Endothelial cell of hepatic sinusoid (primary cell): ENCODE measurements at regions not wholly inside any gene's neighbourhood (a gene's known extent, or its start where the extent isn't known, plus 50 kb on each side); places are given as distances from the start of the nearest gene placed in this dataset.

Source experiments
- in situ Hi-C: cut with HindIII; loops from 2 replicates; pipeline ENCODE4 v1.10.0; 2017; ENCODE audit warnings: low sequenced_read_pairs

DNA sequence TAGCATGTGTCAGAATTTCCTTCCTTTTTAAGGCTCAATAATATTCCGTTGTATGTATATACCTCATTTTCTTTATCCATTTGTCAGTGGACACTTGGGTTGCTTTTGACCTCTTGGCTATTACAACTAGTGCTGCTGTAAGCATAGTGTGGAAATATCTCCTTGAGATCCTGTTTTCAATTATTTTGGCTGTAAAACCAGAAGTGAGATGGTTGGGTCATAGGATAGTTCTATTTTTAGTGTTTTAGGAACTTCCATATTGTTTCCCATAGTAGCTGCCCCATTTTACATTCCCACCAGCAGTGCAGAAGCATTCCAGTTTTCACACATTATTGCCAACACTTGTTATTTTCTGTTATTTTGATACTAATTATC, 70.4 kb upstream of the C15orf39 start:
- in situ Hi-C loops: no loop called here

DNA sequence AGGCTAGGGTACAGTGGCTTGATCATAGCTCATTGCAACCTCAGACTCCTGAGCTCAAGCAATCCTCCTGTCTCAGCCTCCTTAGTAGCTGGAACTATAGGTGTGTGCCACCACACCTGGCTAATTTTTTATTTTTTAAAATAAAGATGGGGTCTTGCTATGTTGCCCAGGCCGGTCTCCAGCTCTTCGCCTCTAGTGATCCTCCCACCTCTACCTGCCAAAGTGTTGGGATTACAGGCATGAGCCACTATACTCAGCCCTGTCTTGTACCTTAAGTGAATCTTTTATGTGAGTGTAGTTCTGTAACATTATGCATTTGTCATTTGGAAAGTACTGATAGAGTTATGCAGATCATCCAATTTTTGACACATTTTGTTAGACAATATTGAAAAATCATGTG, 66.9 kb upstream of the C15orf39 start:
- in situ Hi-C loops: no loop called here

DNA sequence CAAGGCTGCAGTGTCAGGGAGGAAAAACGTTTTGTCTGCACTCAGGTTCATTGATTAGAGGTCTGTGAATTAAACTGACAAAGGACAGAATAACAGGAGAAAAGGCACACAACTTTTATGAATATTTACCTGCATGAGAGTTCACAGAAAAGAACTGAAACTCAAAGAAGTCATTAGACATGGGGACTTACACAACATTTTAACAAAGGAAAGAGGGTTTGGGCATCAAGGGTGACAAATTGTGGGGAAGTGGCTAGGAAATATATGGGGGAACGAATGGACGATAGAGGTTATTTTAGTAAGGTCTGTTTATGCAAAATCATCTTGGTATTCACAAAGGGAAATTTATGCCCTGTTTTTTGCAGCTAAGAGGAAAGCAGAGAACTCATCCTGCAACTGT, 65.6 kb upstream of the C15orf39 start:
- in situ Hi-C loops: no loop called here

DNA sequence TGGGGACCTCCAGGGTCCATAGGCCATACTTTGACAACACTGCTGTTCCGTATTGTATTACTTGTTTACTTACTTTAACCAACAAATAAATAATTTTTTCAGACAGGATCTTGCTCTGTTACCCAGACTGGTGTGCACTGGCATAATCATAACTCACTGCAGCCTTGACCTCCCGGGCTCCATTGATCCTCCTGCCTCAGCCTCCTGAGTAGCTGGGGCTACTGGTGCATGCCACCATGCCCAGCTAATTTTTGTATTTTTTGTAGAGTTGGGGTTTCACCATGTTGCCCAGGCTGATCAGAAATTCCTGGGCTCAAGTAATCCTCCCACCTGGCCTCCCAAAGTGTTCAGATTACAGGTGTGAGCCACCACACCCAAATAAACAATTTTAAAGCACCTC, 64.9 kb upstream of the C15orf39 start:
- in situ Hi-C loops: no loop called here

DNA sequence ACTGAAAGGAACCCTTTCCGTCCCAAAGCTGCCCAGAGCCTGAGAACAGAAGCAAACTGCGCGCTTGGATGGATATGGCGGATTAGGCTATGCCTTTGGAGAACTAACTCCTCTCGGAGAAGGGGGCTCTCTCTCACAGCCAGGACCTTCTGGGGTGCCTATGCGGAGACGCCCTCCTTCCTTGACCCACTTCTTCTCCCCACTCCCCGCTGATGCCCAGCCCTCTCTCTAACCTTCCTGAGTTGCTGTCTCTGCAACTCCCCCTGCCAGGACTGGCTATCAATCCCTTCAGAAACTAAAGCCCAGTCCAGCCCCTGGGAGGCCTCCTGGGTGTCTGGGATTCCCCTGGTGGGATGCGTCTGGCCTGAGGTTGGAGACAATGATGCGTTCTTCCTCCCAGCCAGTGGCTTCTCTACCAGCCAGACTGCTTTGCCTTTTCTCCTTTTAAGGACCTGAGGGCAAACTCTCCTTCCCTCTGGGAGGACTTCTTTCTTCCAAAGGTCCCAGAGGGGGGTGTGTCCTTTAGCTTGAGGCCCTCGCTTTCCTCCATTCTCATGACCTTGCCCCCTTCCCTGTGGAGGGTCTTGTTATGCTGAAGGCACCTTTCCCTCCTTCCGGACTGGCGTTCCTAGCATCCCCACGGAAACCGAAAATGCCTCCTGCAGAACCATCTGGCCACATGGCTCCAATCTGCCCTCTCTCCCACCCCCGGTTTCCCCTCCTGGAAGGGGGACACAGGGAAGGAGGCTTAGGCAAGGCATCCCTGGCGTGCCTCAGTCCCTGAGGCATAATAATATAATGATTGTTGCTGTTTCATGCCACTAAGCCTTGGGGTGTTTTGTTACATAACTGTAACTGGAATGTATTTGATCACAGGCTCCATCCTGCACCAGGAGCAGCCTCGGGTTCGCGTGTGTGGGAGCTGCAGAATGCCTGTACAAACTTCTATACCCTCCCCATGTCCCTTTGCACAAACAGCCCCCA, 63.4 kb upstream of the C15orf39 start:
- in situ Hi-C loops: no loop called here

DNA sequence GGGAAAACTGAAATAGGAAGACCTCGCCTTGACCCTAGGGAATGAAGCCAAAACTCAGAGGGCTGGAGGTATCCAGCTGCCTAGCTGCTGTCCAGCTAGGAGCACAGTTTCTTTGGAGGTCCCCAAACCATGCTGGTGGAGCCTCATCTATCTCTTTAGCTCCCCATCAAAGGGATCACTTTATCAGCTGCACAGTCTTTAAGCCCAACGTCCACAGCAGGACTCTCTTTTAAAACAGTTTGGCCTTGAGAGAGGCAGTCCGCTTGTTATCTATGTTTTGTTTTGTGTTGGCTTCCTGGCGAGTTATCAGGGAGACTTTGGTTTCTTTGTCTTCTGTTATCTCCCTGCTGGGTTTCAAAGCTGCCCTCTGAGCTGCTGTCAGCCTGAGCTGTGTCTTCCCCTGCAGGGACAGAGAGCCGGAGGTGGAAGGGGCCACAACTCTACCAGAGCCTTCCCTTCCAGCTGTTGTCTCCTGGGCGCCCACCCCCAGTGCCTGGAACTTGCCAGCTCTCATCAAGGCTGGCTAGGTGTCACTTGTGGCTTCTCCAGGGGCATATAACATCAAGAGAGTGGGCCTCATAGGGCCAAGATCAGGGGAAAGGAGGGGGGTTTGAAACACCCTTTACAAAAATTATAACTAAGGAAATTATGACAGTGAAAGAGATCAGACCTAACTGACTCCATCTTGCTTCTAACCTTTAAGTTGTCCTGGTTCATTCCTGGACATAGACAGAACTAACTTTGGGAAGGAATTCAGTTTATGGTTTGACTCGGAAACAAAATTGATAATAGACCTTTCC, 61.4 kb upstream of the C15orf39 start:
- in situ Hi-C loops: no loop called here

DNA sequence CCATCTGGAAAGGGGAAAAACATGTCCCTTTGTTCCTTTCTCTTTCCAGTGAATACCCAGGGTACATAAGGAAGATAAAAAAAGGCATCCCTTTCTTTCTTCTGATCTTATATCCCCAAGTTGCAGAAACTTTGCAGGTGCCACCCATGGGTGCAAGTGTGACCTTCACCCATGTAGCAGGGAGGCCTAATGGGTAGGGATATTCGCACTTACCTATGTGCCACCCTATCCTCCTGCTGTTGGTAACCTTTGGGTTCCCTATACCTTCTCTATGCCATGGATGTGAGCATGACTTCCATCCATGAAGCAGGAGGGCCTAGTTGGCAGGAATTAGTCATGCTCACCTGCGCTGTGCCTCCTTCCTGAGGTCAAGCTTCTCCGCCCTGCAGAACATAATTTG, 59.2 kb upstream of the C15orf39 start:
- in situ Hi-C loops: no loop called here

DNA sequence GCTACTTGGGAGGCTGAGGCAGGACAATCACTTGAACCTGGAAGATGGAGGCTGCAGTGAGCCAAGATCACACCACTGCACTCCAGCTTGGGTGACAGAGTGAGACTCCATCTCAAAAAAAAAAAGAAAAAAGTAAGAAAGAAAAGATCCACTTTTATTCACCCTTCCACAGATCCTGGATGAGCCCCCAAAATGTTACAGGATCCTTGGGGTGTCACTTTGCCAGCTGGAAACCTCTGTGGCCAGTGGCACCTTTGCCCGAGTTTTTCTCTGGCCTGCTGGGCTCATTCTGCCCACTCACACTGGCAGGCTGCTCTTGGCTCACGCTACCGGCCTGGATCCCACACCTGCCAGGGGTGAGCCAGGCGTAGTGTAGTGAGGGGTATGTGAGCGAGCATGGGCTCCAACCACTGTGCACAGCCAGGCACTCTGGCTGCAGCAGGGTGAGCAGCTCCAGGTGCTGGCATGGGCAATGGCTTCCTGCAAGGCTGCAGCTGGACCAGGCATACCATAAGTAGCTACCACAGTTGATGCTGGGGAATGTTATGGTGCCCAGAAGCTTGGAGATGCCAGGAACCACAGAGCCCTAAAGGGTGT, 57.8 kb upstream of the C15orf39 start:
- in situ Hi-C loops: no loop called here

DNA sequence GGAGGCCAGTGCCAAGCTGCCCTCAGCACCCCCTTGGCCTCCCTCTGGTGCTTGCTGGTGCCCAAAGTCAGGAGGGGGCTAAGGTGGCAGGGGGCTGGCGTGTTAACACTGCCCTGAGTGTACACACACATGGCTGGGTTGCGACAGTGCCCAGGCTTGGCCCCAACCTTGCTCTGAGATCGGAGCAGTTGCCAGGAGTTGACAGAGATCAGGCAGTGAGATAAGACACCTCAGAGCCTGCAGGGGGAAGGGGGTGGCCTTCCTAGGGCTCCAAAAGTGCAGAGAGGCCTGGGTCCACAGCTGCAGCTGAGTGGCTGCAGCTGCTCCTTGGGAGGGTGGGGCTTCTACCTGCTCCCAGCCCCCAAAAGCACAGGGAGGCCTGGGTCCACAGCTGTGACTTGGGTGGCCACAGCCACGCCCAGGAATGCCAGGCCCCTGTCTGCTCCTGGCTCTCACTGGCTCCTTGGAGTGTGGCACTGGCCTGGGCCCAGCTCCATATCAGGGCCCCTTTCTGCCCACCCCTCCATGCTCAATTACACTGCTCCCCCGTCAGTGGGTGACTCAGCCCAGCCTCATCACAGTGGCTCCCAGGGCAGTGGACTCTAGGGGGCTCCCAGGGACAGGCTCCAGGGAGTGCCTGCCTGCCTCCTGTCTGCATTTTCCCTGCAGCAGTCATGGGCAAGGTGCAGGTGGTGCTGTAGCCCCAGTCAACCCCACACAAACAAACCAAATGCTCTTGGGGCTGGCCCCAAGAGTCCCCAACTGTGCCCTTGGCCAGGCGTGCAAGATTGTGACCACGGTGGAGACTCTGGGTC, 56.4 kb upstream of the C15orf39 start:
- in situ Hi-C loops: no loop called here

DNA sequence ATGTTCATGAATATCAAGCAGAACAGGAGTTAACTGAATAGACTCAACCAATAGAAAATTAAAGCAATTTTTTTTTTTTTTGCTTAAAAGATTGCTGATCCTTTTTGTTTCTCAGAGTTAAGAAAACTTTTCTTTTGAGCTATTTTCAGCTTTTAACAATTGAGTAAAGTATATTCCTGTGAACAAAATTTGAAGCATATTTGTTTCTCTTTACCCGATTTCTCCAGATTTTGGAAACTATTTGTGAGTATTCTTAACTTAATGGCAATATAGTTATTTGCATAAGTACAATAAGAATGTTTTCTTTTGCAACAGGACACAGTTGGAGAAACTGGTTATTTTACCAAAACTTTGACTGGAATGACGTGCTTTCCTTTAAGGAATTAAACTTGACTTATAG, 53.4 kb upstream of the C15orf39 start:
- in situ Hi-C loops: no loop called here

DNA sequence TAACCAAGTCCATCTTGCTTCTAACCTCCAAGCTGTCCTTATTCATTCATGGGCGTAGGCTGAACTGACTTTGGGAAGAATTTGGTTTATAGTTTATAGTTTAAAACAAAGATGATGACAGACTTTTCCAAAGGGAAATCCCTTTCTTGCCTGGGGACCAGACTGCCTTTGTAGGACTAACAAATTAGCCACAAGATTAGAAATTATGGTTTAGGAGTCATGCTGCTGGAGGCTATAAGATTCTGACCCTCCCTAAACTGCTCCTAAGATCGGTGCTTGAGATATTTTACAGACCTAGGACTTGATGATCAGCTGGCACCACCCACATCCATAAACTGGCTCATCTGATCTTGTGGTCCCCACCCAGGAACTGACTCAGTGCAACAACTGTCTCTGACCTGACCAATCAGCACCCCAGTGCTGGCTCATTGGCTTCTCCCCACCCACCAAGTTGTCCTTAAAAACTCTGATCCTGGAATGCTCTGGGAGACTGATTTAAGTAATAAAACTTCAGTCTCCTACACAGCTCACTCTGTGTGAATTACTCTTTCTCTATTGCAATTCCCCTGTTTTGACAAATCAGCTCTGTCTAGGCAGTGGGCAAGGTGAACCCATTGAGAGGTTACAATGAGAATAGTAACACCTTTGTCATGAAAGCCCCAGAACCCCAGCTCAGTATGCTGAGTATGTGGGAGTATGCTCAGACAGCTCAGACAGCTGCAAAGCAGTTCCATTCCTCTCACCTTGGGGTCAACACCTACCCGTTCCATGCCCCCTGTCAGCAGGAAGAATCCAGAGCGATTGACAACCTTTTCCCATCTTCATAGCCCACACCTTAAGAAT, 51.6 kb upstream of the C15orf39 start:
- in situ Hi-C loops: loop anchor here (5.0 kb wide), 1 partner anchor 42 kb away; no protein-coding TSS in a partner anchor

DNA sequence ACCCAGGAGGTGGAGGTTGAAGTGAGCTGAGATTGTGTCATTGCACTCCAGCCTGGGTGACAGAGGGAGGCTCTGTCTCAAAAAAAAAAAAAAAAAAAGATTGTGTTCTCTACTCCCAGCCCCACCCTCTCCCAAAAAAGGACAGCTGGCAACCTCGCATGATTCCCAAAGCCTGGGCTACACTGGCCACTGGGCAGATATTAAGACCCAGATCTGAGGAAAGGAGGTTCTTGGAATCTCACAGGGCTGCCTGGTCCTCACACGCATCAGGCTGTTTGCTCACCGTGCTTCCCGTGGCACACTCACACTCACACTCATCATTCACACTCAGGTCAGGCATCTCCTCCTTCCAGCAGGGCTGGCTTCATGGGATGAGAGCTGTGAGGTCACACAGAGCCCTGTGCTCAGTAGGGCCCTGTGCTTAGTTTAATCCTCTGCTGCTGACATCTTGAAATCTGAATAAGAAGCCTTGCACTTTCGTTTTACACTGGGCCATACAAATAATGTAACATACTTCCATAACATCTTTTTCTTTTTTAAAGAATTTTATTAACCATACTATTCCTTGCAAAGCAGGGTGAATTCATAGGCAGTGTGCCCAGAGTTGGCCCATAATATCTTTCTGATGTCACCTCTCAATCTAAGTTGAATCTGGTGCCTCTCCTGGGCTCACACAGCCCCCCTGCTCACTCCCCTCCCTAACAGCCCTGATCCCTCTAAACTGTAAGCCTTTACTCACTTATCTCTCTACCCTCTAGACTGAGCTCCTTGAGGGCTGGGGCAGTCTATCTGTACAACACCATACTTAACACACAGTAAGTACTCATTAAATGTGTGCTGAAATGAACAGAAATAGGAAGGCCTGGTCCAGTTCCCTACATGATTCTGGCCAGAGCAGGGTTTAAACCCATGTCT, 50.2 kb upstream of the C15orf39 start:
- in situ Hi-C loops: loop anchor here (5.0 kb wide), 1 partner anchor 41 kb away; no protein-coding TSS in a partner anchor
